DLD1 (cell line): ENCODE measurements at regions not wholly inside any gene's neighbourhood (a gene's known extent, or its start where the extent isn't known, plus 50 kb on each side); places are given as distances from the start of the nearest gene placed in this dataset.
"Not testable (repeated sequence)": the region's sequence is repeated elsewhere in the genome, so short reads cannot be mapped to it uniquely, and the experiment has no call there.

Experiments
- in situ Hi-C: cut with HindIII; loops from 2 replicates; pipeline ENCODE4 v1.10.0; 2017; ENCODE audit warnings: low sequenced_read_pairs

DNA sequence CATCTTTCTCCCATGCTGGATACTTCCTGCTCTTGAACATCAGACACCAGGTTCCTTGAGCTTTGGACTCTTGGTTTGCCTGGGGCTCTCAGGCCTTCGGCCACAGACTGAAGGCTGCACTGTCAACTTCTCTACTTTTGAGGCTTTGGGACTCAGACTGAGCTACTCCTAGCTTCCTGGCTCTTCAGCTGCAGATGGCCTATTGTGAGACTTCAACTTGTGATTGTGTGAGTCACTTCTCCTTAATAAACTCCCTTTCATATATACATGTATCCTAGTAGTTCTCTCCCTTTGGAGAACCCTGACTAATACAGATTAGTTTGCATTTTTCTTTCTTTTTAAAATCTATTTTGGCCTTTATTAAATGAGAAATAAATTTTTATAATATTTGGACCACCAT, 276.2 kb upstream of the SEMA3C start:
- in situ Hi-C loops = no loop called here

DNA sequence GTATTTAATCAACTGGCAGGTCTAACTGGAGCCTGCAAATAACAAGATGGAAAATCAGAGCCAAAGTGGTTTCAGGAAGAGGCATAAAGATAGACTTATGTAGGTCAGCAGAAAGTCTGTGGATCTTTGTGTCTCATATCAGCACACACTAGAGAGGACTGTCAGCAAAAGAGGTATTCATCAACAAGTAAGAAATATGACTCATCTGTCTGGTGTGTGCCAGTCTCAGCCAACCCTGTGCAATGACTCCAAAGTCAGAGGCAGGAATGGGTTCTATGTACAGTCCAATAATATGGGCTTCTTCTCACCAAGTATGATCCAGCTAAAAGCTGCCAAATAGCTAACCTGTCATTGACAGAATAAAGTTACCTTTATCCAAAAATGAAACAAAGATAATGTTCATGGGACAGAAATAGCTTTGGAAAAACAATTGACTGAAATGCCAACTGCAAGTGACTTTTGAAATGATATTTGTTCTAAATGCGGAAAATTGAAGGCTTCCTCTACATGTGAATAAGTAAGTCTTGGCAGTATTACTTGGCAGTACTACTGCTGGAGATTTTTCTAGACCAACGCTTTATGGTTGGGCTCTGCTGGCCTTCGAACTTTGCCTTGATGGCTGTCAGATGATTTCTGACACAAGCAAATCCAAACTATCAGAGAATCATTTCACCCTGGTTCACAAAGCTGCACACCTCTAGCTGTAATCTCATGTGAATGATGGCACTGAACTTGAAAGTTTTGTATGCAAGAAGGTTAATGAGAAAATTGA, 272.3 kb upstream of the SEMA3C start:
- in situ Hi-C loops = no loop called here

DNA sequence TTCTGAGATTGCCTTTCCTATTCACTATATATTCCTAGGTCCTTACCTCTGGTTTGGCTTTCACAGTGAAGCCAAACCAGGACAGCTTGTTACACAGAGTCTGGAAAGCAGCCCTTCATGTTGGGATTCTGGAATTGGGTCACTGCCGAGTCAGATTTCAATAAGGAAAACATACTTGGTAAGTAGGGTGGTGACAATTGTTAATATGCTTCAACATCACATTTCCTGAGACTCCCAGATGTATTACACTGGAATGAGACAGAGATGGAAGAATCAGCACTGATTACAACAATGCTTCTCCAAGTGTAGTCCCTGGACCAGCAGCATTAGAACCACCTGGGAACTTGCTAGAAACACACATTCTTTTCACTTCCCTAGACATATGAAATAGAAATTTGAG, 268.9 kb upstream of the SEMA3C start:
- in situ Hi-C loops = no loop called here

DNA sequence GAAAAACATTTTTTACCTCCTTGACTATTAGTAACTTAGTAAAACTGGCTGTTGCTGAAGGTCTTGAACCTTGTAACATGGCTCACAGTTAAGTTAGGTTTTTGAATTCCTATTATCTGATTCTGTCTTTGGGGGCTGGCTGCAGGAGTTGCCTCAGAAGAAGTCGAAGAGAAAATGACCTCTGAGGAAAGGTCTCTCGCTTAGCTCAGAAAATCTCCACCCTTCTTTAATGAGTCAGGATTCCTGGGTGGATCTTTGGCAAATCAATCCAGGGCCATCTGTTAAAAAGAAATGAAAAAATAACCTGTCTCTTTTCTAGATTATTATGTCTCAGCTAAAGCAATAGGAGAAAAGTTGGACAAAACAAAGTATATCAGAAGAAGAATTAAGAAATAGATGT, 267.8 kb upstream of the SEMA3C start:
- in situ Hi-C loops = no loop called here

DNA sequence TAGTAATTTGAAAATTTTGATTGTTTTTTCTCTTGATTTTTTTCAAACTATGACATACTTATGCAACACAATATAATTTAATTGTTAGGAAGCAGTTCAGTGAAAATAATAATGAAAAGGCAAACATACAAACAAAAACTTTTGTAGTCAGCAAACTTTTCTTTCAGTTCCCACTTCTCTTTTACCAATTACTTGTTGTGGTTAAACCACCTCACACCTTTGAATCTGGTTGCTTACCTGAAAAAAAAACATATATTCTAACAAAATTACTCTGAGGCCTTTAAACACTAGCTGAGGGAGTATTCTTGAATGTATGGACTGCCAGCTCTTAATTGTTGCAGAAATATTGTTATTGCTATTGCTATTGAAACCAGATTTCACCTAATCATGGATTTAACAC, 266.2 kb upstream of the SEMA3C start:
- in situ Hi-C loops = no loop called here

DNA sequence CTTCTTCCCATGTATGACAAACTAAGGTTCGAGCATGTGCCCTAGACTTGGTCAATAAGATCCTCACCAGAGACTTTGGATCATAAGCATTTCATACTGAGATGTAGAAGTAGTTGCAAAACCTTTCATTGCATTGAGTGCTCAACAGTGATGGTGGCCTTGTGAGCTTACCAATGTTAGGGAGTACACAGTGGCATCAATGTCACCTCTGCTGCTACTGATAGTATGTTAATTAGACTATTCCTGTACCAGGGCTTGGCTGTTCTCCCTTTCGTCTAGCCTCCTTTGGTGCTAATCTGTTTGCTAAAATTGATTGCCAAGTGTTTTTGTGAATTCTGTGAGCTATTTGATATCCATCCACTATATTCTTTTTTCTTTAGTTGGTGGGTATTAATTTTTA, 264.5 kb upstream of the SEMA3C start:
- in situ Hi-C loops = no loop called here

DNA sequence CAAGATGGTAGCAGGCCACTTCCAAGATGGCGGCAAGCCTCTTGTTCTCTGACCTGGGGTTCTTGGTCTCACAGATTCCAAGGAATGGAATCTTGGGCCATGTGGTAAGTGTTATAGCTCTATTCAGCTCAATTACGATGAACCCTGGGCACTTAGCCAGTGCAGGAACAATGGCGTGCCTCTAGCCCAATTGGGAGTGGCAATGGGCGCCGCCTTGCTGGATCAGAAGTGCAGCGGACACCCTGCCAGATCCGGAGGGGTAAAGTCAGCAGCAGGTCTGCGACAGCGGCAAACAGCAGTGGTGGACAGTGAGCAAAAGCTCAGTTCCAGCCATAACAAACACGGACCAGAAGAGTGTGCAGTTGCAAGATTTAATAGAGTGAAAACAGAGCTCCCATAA, 263.2 kb upstream of the SEMA3C start:
- in situ Hi-C loops = not testable (repeated sequence)

DNA sequence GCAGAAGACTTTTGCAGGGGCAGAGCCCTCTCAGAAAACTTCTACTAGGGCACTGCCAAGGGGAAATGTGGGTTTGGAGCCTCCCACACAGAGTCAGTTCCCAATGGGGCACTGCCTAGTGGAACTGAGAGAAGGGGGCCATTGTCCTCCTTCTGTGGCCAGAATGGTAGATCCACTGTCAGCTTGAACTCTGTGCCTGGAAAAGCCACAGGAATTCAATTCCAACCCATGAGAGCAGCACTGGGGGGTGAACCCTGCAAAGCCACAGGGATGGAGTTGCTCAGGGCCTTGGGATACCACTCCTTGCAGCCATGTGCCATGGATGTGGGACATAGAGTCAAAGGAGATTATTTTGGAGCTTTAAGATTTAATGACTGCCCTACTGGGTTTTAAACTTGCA, 262.2 kb upstream of the SEMA3C start:
- in situ Hi-C loops = no loop called here

DNA sequence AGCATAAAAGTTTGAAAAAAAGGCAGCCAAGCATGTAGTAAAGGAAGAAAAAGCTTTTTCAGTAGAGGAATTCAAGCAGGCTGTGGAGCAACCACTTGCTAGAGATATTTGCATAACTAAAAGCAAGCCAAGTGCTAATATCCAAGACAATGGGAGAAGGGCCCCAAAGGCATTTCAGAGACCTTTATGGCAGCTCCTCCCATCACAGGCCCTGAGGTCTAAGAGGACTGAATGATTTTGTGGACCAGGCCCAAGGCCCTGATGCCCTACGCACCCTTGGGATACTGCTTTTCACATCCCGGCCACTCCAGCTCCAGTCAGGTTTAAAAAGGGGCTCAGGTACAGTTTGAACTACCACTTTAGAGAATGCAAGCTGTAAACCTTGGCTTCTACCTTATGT, 261.7 kb upstream of the SEMA3C start:
- in situ Hi-C loops = no loop called here

DNA sequence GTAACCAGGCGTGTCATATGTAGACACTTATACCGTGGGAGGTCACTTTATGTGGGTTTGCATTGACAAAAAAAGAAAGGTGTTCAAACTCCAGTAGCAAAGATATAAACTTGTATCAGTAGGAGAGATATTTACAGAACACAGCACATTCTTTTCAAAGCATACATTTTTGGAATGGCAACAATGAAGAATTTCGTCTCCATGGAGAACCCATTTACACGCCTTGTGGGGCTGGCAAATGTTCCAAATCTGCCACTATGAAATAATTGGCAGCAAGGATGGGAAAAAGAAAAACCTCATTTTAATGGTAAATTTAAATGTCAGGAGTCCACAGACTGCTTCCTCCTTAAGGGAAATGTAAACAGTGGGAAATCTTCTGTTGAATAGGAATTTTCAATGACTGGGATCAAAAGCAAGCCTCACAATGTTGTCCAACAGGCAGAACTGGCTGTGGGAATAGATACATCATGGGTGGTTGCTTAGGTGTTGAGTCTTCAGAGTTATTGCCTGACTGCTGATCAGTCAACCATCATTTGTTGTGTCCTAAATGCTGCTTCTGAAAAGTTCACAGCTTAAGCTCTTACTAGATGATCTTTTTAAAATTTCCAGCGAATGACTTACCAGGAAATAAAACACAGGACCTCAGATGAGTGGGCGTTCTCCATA, 256.6 kb upstream of the SEMA3C start:
- in situ Hi-C loops = no loop called here

DNA sequence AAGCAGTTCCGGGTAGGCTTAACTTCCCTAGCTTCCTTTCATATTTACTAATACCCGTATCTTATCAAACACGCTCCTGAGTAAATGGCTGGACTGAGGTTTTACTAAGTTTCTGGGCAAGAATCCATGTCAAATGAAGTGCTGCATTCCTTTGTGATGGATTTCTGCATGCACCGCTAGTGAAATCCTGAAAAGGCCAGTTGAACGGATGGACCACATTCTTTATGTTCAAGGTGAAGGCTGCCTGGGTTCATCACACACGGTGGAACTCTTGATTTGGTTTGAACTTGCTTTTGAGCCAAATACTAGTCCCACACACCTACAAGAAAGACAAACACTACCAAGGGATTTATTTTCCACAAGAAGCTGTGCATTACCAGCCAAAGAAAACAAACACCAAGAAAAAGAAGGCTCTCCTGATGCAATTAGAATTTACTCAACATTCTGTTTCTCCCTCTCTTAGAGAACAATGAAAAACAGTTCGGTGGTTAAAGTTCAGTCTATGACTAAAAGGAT, 255.0 kb upstream of the SEMA3C start:
- in situ Hi-C loops = no loop called here

DNA sequence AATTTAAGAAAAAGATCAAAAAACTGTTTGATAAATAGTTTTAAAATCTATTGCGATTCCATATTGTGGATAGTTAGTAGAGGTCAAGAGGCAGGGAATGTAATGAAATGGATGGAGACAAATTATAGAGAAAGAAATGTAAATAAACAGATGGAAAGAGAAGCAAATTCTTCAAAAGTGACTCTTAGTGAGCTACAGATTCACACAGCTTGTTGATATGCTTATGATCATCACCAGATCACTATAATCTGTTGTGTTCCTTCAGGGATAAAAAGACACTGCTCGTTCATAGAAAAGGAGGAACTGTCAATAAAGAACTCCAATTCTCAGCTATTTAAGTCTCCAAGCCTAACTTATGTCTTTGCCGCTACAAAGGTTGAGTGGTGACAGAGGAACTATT, 251.4 kb upstream of the SEMA3C start:
- in situ Hi-C loops = no loop called here

DNA sequence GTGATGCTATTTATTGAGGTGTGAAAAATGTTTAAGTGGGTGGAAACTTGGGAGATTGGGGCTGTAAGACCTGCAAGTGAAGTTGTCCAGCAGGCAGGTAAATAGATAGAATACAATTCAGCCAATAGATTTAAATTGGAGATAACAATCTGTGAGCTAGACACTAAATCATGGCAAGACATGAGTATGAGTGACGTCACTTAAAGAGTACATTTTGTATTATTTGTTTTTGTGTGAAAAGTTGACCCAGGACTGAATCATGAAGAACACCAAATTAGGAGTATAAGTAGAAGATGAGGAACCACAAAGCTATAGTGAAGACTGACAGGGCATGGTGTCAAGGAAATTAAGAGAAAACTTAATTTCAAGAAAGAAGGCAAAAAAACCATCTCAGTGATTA, 249.1 kb upstream of the SEMA3C start:
- in situ Hi-C loops = no loop called here

DNA sequence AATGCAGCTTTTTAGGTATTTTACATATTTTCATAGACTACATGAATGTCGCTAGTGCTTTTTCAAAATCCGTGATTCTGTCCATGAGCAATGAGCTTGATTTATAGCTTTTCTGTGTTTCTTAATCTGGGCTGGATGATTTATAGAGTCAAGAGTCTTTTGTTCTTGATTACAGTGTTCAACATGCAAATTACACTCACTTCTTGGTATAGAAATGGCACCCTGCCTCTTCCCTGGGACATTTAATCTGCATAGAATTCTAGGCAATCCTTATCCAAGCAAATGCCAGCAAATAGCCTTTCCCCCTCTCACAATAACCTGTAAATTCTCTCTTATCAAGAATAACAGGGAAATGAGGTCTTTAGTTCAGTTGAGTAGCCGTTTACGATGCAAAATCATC, 246.2 kb upstream of the SEMA3C start:
- in situ Hi-C loops = no loop called here

DNA sequence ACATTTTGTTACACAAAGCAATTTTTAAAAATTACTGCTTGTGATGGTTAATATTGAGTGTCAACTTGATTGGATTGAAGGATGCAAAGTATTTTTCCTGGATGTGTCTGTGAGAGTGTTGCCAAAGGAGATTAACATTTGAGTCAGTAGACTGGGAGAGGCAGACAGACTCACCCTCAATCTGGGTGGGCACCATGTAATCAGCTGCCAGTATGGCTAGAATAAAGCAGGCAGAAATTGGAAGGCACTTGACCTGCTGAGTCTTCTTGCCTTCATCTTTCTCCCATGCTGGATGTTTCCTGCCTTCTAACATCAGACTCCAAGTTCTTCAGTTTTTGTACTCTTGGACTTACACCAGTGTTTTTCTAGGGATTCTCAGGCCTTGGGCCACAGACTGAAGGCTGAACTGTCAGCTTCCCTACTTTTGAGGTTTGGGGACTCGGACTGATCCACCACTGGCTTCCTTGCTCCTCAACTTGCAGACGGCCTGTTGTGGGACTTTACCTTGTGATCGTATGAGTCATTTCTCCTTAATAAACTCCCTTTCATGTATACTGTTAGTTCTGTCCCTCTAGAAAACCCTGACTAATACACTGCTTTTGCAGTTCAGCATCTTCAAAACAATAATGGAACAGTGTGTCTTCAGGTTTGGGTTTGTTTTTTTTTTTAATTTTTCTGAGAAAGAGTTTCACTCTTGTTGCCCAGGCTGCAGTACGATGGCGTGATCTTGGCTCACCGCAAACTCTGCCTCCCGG, 244.1 kb upstream of the SEMA3C start:
- in situ Hi-C loops = no loop called here

DNA sequence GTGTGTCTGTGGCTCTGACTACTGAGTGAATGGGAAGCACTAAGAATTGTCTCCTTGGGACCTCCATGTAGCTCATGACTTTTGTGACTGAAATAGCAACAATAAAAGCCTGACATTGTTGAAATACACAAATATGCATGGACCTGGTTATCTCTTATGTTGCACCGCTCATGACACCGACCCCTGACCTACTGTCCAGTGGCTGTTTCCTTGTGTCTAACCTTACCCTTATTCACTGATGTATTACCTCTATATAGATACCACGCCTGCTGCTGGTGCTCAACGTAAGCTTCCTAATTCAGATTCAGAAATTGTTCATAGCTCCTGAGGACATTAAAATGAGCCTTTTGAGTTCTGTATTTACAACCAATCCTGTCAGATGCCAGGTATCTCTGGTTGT, 243.4 kb upstream of the SEMA3C start:
- in situ Hi-C loops = no loop called here

DNA sequence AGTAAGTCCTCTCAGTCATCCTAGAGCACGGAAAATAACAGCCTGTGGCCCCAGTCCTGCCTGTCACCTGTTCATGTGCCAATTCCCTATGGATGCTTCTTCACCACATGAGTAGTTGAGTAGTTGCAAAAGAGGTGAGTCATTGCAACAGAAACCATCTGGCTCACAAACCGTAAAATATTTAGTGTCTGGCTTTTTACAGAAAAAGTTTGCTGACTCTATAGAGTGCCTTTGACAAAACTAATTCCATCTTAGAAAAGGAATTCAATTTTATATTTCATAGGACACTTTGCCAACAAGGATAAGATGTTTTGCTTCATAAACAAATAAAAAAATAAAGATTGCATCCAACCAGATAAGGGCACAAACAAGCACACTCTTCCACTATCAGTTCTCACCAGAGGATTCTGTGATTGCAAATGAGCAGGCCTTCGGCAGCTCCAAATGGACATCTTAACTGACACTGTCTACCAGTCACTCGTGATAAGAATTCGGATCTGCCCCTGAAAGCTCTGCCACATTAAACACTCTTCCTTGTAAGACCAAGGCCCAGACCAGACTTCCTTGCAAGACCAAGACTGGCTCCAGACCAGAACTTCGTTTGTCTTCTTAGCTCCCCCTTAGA, 242.7 kb upstream of the SEMA3C start:
- in situ Hi-C loops = no loop called here

DNA sequence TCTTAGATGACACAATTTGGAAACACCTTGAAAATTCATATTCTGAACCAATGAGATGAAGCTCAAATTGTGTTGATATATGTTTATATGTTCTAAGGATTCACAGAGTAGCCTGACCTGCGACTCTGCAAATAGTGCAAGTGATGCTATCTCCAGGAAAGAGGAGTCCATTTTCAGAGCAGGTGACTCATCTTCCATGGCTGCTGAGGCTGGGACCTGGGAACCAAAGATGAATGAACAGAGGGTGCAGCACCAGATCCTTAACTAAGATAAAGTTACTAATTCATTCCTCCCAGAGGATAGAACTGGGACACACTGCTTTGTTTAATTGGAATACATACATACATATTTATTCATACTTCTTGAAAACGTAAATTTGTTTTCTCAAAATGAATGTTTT, 240.6 kb upstream of the SEMA3C start:
- in situ Hi-C loops = no loop called here

DNA sequence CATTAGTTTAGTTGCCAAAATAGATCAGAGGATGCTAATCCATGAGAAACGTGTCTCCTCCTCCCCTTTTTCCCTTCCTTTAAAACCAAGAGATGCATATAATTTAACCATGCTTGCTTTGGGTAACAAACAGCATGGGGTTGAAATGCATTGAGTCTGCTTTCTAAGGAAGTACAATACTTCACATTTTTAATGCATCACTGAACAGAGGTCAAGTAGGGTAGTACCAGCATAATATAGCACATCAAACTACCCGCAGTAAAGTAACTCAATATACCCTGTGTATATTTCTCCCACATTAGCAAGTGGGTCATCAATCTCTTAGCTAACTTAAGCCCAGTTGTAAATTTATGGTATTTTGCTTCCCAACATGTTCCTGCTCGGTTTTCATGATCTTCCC, 239.3 kb upstream of the SEMA3C start:
- in situ Hi-C loops = no loop called here

DNA sequence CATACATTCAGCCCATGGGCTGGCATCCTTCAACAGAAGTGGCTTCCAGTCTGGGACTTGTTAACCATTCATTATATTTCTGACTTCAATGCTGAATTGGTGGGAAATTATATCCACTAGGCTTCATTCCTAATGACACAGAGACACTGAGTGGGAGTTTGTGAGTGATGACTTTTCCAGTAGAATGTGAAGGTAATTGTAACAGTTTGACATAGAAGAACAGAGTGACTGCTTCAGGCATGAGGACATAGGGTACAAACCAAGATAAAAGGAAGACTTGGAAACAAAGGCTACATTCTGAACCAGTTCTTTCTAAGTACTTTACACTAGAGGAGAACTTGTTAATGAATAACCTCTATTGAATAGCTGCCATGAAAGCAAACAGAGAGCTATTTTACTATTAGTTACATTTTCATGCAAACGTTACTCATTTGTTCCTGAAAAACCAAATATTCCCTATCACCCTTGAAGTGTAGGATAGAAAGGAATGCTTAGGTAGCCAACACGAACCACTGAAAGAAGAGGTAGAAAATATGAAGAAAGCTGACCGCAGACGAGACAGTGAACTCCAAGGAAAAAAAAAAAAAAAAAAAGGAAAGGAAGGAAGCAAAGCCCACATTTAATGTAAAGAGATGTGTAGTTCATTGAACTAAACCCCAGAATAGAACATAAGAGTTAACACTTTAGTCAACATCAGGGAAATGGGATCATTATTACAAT, 237.0 kb upstream of the SEMA3C start:
- in situ Hi-C loops = no loop called here

DNA sequence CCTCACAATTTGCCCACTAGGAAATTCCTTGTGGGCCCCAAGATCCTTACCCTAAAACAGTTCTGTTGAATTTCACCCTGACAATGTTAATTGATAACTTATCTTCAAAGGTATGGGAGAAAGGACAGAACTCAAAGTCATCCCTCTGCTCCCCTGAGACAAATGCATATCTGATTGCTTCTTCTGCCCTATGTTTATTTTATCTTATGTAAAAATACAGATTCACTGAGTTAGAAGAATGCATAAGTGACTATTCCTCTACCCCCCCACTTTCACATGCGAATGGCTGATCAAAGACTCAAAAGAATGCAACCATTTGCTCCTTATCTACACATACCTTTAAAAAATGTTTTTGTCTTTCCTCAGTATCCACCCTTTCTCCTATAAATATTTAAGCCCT, 235.7 kb upstream of the SEMA3C start:
- in situ Hi-C loops = no loop called here
